IMR-90 (cell line): ENCODE measurements at regions not wholly inside any gene's neighbourhood (a gene's known extent, or its start where the extent isn't known, plus 50 kb on each side); places are given as distances from the start of the nearest gene placed in this dataset.

Source experiments
- ATAC-seq: fragments of 200-7000 bp; cut with Tn5 transposase; 2 replicates; pipeline ENCODE4 v1.9.1; 2020; ENCODE audit warnings: low read depth, mild to moderate bottlenecking, moderate library complexity
- BruUV-seq: library from RNA; stranded (reverse); fragments of 400-500 nt; replicated peaks from 2 replicates; lab custom pipeline; 2021; lab: Mats Ljungman, UMichigan
- CTCF ChIA-PET: fragments of 300-600 bp; formaldehyde crosslinking; extraction: SDS; loops from one replicate; lab custom pipeline; 2021; ENCODE audit warnings: antibody characterized with exemption; lab: Yijun Ruan, JAX
- POLR2A ChIA-PET: fragments of 300-600 bp; sonication (Branson Sonifier 250); formaldehyde crosslinking; loops from one replicate; lab custom pipeline; 2022; ENCODE audit warnings: antibody characterized with exemption; ENCODE audit not compliant: unreplicated experiment; lab: Charles Lee
- DNase-seq: peaks from one replicate; pipeline ENCODE4 v3.0.0; 2013
- H2AFZ ChIP-seq: replicated peaks from 2 replicates; pipeline ENCODE3; 2013; ENCODE audit warnings: low read length, mild to moderate bottlenecking; ENCODE audit not compliant: poor library complexity
- H2AK5ac ChIP-seq: 2 replicates; pipeline ENCODE4 v1.6.1; 2013; ENCODE audit warnings: low read depth, low read length, inconsistent platforms
- H2AK9ac ChIP-seq: replicated peaks from 2 replicates; pipeline ENCODE3; 2013; ENCODE audit warnings: mild to moderate bottlenecking, low read depth, low read length, moderate library complexity; ENCODE audit not compliant: poor library complexity
- H2BK120ac ChIP-seq: 2 replicates; pipeline ENCODE4 v1.6.1; 2013; ENCODE audit warnings: low read depth, low read length, inconsistent platforms
- H2BK15ac ChIP-seq: 3 replicates; pipeline ENCODE4 v1.6.1; 2013; ENCODE audit warnings: low read depth, low read length, inconsistent platforms
- H2BK20ac ChIP-seq: 2 replicates; pipeline ENCODE4 v1.6.1; 2013; ENCODE audit warnings: low read depth, mild to moderate bottlenecking, inconsistent platforms, low read length, moderate library complexity
- H2BK5ac ChIP-seq: 2 replicates; pipeline ENCODE4 v1.6.1; 2013; ENCODE audit warnings: mild to moderate bottlenecking, low read depth, low read length, inconsistent platforms; ENCODE audit not compliant: poor library complexity, severe bottlenecking
- H3K14ac ChIP-seq: replicated peaks from 2 replicates; pipeline ENCODE4 v1.6.1; 2013; ENCODE audit warnings: low read depth, low read length, inconsistent platforms
- H3K18ac ChIP-seq: 2 replicates; pipeline ENCODE4 v1.6.1; 2013; ENCODE audit warnings: low read depth, low read length, control low read depth
- H3K23ac ChIP-seq: 2 replicates; pipeline ENCODE4 v1.6.1; 2013; ENCODE audit warnings: low read depth, low read length, inconsistent platforms
- H3K27ac ChIP-seq: 2 replicates; pipeline ENCODE4 v1.5.1; 2013; ENCODE audit warnings: mild to moderate bottlenecking, control low read depth, low read length; ENCODE audit not compliant: insufficient read depth
- H3K27me3 ChIP-seq: 2 replicates; pipeline ENCODE4 v1.6.1; 2013; ENCODE audit warnings: low read length; ENCODE audit not compliant: control insufficient read depth, insufficient read depth
- H3K36me3 ChIP-seq: 2 replicates; pipeline ENCODE4 v1.6.1; 2013; ENCODE audit warnings: low read length, mixed read lengths; ENCODE audit not compliant: control insufficient read depth, insufficient read depth
- H3K4ac ChIP-seq: 2 replicates; pipeline ENCODE4 v1.6.1; 2013; ENCODE audit warnings: low read depth, low read length, inconsistent platforms
- H3K4me1 ChIP-seq: 2 replicates; pipeline ENCODE4 v1.6.1; 2013; ENCODE audit warnings: low read length, mixed read lengths; ENCODE audit not compliant: control insufficient read depth, insufficient read depth
- H3K4me2 ChIP-seq: 2 replicates; pipeline ENCODE4 v1.6.1; 2013; ENCODE audit warnings: low read depth, mild to moderate bottlenecking, control low read depth, low read length, moderate library complexity
- H3K4me3 ChIP-seq: 2 replicates; pipeline ENCODE4 v1.5.1; 2013; ENCODE audit warnings: low read depth, mild to moderate bottlenecking, control low read depth, low read length, moderate library complexity; ENCODE audit not compliant: insufficient read depth
- H3K56ac ChIP-seq: 2 replicates; pipeline ENCODE4 v1.6.1; 2013; ENCODE audit warnings: low read length, inconsistent platforms; ENCODE audit not compliant: insufficient read depth; ENCODE audit errors: extremely low read depth
- H3K79me1 ChIP-seq, 2 experiments: 2 replicates each; pipeline ENCODE4 v1.6.1; 2013; ENCODE audit warnings: low read length in 2 of 2, inconsistent platforms in 1 of 2, low read depth in 1 of 2
- H3K9ac ChIP-seq: 2 replicates; pipeline ENCODE4 v1.6.1; 2013; ENCODE audit warnings: low read depth, low read length, control low read depth
- H3K9me1 ChIP-seq: 2 replicates; pipeline ENCODE4 v1.6.1; 2013; ENCODE audit warnings: low read length, inconsistent platforms; ENCODE audit not compliant: insufficient read depth
- H3K9me3 ChIP-seq: 2 replicates; pipeline ENCODE4 v1.6.1; 2013; ENCODE audit warnings: low read length; ENCODE audit not compliant: control insufficient read depth, insufficient read depth
- H4K20me1 ChIP-seq: 2 replicates; pipeline ENCODE4 v1.6.1; 2013; ENCODE audit warnings: low read length, inconsistent platforms; ENCODE audit not compliant: insufficient read depth
- H4K5ac ChIP-seq: 2 replicates; pipeline ENCODE4 v1.6.1; 2013; ENCODE audit warnings: mild to moderate bottlenecking, low read depth, low read length, control low read depth
- H4K8ac ChIP-seq, 2 experiments: 2 replicates each; pipeline ENCODE4 v1.6.1; 2013; ENCODE audit warnings: low read depth in 2 of 2, low read length in 2 of 2, control low read depth in 1 of 2, inconsistent platforms in 1 of 2
- H4K91ac ChIP-seq: 2 replicates; pipeline ENCODE4 v1.6.1; 2013; ENCODE audit warnings: low read depth, low read length, inconsistent platforms; ENCODE audit not compliant: insufficient read depth
- CTCF ChIP-seq: conservative IDR thresholded peaks from 2 replicates; pipeline ENCODE4 v1.5.1; 2012; ENCODE audit warnings: mild to moderate bottlenecking, low read depth, low read length, improper control_type of control experiment
- ELK1 ChIP-seq: fragments of 150-350 bp; IDR thresholded peaks from 2 replicates; pipeline ENCODE4 v1.6.1; 2016; ENCODE audit warnings: low read depth, mild to moderate bottlenecking, low read length, moderate library complexity, borderline replicate concordance
- FOS ChIP-seq: fragments of 150-350 bp; IDR thresholded peaks from 2 replicates; pipeline ENCODE4 v1.6.1; 2016; ENCODE audit warnings: low read depth, low read length
- NFE2L2 ChIP-seq: fragments of 150-350 bp; IDR thresholded peaks from 2 replicates; pipeline ENCODE4 v1.6.1; 2016; ENCODE audit warnings: low read depth, mild to moderate bottlenecking, low read length
- POLR2A ChIP-seq: IDR thresholded peaks from 2 replicates; pipeline ENCODE4 v1.6.1; 2012; ENCODE audit warnings: mild to moderate bottlenecking, low read depth, low read length
- RAD21 ChIP-seq: IDR thresholded peaks from 2 replicates; pipeline ENCODE4 v1.6.1; 2012; ENCODE audit warnings: low read length, improper control_type of control experiment
- RCOR1 ChIP-seq: IDR thresholded peaks from 2 replicates; pipeline ENCODE4 v1.6.1; 2012; ENCODE audit warnings: mild to moderate bottlenecking, low read length, improper control_type of control experiment; ENCODE audit not compliant: insufficient replicate concordance
- RFX5 ChIP-seq: IDR thresholded peaks from 2 replicates; pipeline ENCODE4 v1.8.0; 2012; ENCODE audit warnings: low read depth, mild to moderate bottlenecking, low read length, moderate library complexity
- USF2 ChIP-seq: fragments of 150-350 bp; IDR thresholded peaks from 2 replicates; pipeline ENCODE4 v1.6.1; 2017; ENCODE audit warnings: mild to moderate bottlenecking, antibody characterized with exemption, low read length, low read depth
- WGBS, 2 experiments: methylation state at CpG; one replicate each; pipeline versions ENCODE4 v1.1.5 to v1.1.7; 2013; ENCODE audit warnings: missing lambda C conversion rate in 2 of 2; ENCODE audit not compliant: insufficient read length in 1 of 2; ENCODE audit errors: extremely low coverage in 2 of 2; 5-methylcytosine and 5-hydroxymethylcytosine counted together
- dilution Hi-C: fragments of 300-500 bp; cut with HindIII; formaldehyde crosslinking; loops from one replicate; pipeline ENCODE4 v1.14.3; 2018; ENCODE audit warnings: low sequenced_read_pairs; ENCODE audit not compliant: unreplicated experiment
- in situ Hi-C: fragments of 300-500 bp; cut with MboI; formaldehyde crosslinking; loops from 3 replicates; pipeline ENCODE4 v1.14.3; 2019; ENCODE audit warnings: low sequenced_read_pairs, inconsistent platforms, mixed read lengths
- intact Hi-C: fragments of 100-400 bp; cut with micrococcal nuclease; formaldehyde crosslinking; loops from 2 replicates; pipeline ENCODE4 v1.10.0; 2022

- Histone ChIP-seq H3K4me2 (no peak overlapping the region), H2BK120ac (no peak overlapping the region), H3K4ac (no peak overlapping the region), H4K8ac (no peak overlapping the region), H3K18ac (no peak overlapping the region), H2BK5ac (no peak overlapping the region), H3K4me1 (no peaks in the 10 kb centered on the region), H4K20me1 (no peaks in the 10 kb centered on the region), H2AK9ac (no peak overlapping the region), H4K91ac (no peak overlapping the region), H3K56ac (no peak overlapping the region), H2BK20ac (no peak overlapping the region), H2BK15ac (no peak overlapping the region), H3K4me3 (no peak overlapping the region), H3K36me3 (no peaks in the 10 kb centered on the region), H3K9ac (no peak overlapping the region), H2AK5ac (no peak overlapping the region), H3K27ac (no peak overlapping the region), H3K9me3 (no peaks in the 10 kb centered on the region), H3K14ac (no peak overlapping the region), H3K23ac (no peak overlapping the region), H3K9me1 (no peaks in the 10 kb centered on the region), H2AFZ (no peak overlapping the region), H3K27me3 (no peaks in the 10 kb centered on the region; the same call in none of the 2 replicates), H3K79me1 (no peaks in the 10 kb centered on the region), H4K5ac (no peak overlapping the region)
- DNase-seq, result no peak
- POLR2A ChIA-PET, result no interaction called here
- no peak for TF ChIP-seq RAD21
- no peak for TF ChIP-seq POLR2A
- no peak for TF ChIP-seq NFE2L2
- no peak for TF ChIP-seq RFX5
- TF ChIP-seq USF2, result no peak
- no peak for TF ChIP-seq ELK1
- no peak for TF ChIP-seq FOS
- TF ChIP-seq RCOR1, result no peak
- TF ChIP-seq CTCF, result no peak
- no CpG with 5 or more reads among the region's 4 CpGs for WGBS, 2 experiments
- dilution Hi-C loops (no loop called here), in situ Hi-C loops (no loop called here), intact Hi-C loops (no loop called here)
- BruUV-seq, result no TSS peak
- ATAC-seq, result no peak
- CTCF ChIA-PET, result no interaction called here
Measured at GRCh38 chr9:34773306-34773910, 63.5 kb upstream of the CCL21 start.
